H1 (cell line): ENCODE measurements at regions not wholly inside any gene's neighbourhood (a gene's known extent, or its start where the extent isn't known, plus 50 kb on each side); places are given as distances from the start of the nearest gene placed in this dataset.
"Not testable (repeated sequence)": the region's sequence is repeated elsewhere in the genome, so short reads cannot be mapped to it uniquely, and the experiment has no call there.

Experiments
- CTCF ChIA-PET: fragments of 300-600 bp; sonication (Branson Sonifier 250); formaldehyde crosslinking; loops from one replicate; lab custom pipeline; 2021; ENCODE audit not compliant: partially characterized antibody; lab: Charles Lee
- POLR2A ChIA-PET: fragments of 300-600 bp; sonication (Branson Sonifier 250); formaldehyde crosslinking; loops from one replicate; lab custom pipeline; 2021; ENCODE audit warnings: inconsistent platforms; ENCODE audit not compliant: partially characterized antibody; lab: Charles Lee
- DNase-seq, 2 experiments: peaks; one replicate each; pipeline versions ENCODE4 v3.0.0 to v3.0.0-alpha.2; 2010 to 2022; ENCODE audit warnings: low spot score in 2 of 2, low read depth in 1 of 2, mixed read lengths in 1 of 2
- FAIRE-seq: peaks from 2 replicates; lab custom pipeline; 2011; peaks lifted over from hg19 to GRCh38; lab: Jason Lieb, UNC
- H2AFZ ChIP-seq: 2 replicates; pipeline ENCODE4 v1.8.1; 2012; ENCODE audit warnings: low read length, inconsistent platforms
- H2AK5ac ChIP-seq: 2 replicates; pipeline ENCODE4 v1.6.1; 2013; ENCODE audit warnings: low read depth, low read length
- H2BK120ac ChIP-seq: replicated peaks from 2 replicates; pipeline ENCODE3; 2013; ENCODE audit warnings: low read depth, low read length, inconsistent platforms
- H2BK12ac ChIP-seq: 2 replicates; pipeline ENCODE4 v1.6.1; 2013; ENCODE audit warnings: low read depth, low read length
- H2BK15ac ChIP-seq: 2 replicates; pipeline ENCODE4 v1.6.1; 2013; ENCODE audit warnings: low read length
- H2BK20ac ChIP-seq: 2 replicates; pipeline ENCODE4 v1.6.1; 2013; ENCODE audit warnings: low read length
- H2BK5ac ChIP-seq: 2 replicates; pipeline ENCODE4 v1.6.1; 2013; ENCODE audit warnings: low read depth, low read length
- H3K14ac ChIP-seq: 2 replicates; pipeline ENCODE4 v1.6.1; 2013; ENCODE audit warnings: inconsistent platforms; ENCODE audit not compliant: insufficient read length
- H3K18ac ChIP-seq: 2 replicates; pipeline ENCODE4 v1.6.1; 2013; ENCODE audit warnings: low read length; ENCODE audit errors: extremely low read depth
- H3K23ac ChIP-seq: 2 replicates; pipeline ENCODE4 v1.6.1; 2013; ENCODE audit warnings: inconsistent platforms; ENCODE audit not compliant: insufficient read length
- H3K23me2 ChIP-seq: 2 replicates; pipeline ENCODE4 v1.6.1; 2013; ENCODE audit warnings: low read depth, low read length
- H3K27ac ChIP-seq: 2 replicates; pipeline ENCODE4 v1.6.1; 2011; ENCODE audit warnings: low read depth, low read length, inconsistent platforms
- H3K27me3 ChIP-seq, 4 experiments: replicated peaks in 1 of 4; 1 replicate in 1 of 4; 2 replicates in 3 of 4; pipeline versions ENCODE4 v1.6.1 to v1.8.1; 2011 to 2013; ENCODE audit warnings: low read length in 3 of 4, mild to moderate bottlenecking in 3 of 4, inconsistent platforms in 2 of 4, mixed read lengths in 2 of 4, moderate library complexity in 1 of 4; ENCODE audit not compliant: control insufficient read depth in 3 of 4, insufficient read depth in 3 of 4; ENCODE audit errors: extremely low read depth in 1 of 4
- H3K36me3 ChIP-seq, 4 experiments: 2 replicates each; pipeline versions ENCODE4 v1.6.1 to v1.8.1; 2011 to 2013; ENCODE audit warnings: mild to moderate bottlenecking in 4 of 4, low read length in 3 of 4, moderate library complexity in 2 of 4, control low read depth in 1 of 4, inconsistent platforms in 1 of 4; ENCODE audit not compliant: insufficient read depth in 4 of 4, control insufficient read depth in 2 of 4
- H3K4ac ChIP-seq: replicated peaks from 2 replicates; pipeline ENCODE3; 2013; ENCODE audit warnings: low read length, low read depth, mixed read lengths, inconsistent platforms; ENCODE audit not compliant: insufficient read length
- H3K4me1 ChIP-seq, 4 experiments: replicated peaks in 1 of 4; 1 replicate in 1 of 4; 2 replicates in 3 of 4; pipeline versions ENCODE4 v1.6.1 to v1.8.1; 2011 to 2013; ENCODE audit warnings: low read length in 3 of 4, inconsistent platforms in 2 of 4, mixed read lengths in 1 of 4; ENCODE audit not compliant: insufficient read depth in 4 of 4, control insufficient read depth in 3 of 4
- H3K4me2 ChIP-seq, 2 experiments: 2 replicates each; pipeline versions ENCODE4 v1.6.1 to v1.8.1; 2011 to 2013; ENCODE audit warnings: low read depth in 2 of 2, low read length in 2 of 2, control low read depth in 1 of 2, inconsistent platforms in 1 of 2, mild to moderate bottlenecking in 1 of 2; ENCODE audit not compliant: insufficient read depth in 1 of 2
- H3K4me3 ChIP-seq, 4 experiments: fragments of 200-600, 300-600 bp in 1 of 4; sonication (generic), shearing (Covaris generic), sonication (Bioruptor Twin) in 1 of 4; 2 replicates each; pipeline versions ENCODE4 v1.5.1 to v1.8.1; 2011 to 2016; ENCODE audit warnings: low read length in 4 of 4, low read depth in 3 of 4, control low read depth in 2 of 4, inconsistent platforms in 2 of 4, mild to moderate bottlenecking in 2 of 4, mixed read lengths in 1 of 4, moderate library complexity in 1 of 4; ENCODE audit not compliant: insufficient read depth in 2 of 4; ENCODE audit errors: extremely low read depth in 1 of 4
- H3K56ac ChIP-seq: replicated peaks from 2 replicates; pipeline ENCODE3; 2013; ENCODE audit warnings: low read depth, mild to moderate bottlenecking, mixed read lengths, low read length, inconsistent platforms; ENCODE audit not compliant: insufficient read length
- H3K79me1 ChIP-seq: 2 replicates; pipeline ENCODE4 v1.6.1; 2013; ENCODE audit warnings: low read depth, low read length, control low read depth
- H3K79me2 ChIP-seq, 2 experiments: 2 replicates each; pipeline versions ENCODE4 v1.6.1 to v1.8.1; 2012 to 2013; ENCODE audit warnings: low read length in 2 of 2, mild to moderate bottlenecking in 2 of 2, inconsistent platforms in 1 of 2; ENCODE audit not compliant: insufficient read depth in 2 of 2, control insufficient read depth in 1 of 2
- H3K9ac ChIP-seq, 4 experiments: replicated peaks in 1 of 4; 1 replicate in 1 of 4; 2 replicates in 3 of 4; pipeline versions ENCODE4 v1.6.1 to v1.8.1; 2011 to 2013; ENCODE audit warnings: low read depth in 3 of 4, low read length in 3 of 4, control low read depth in 2 of 4, mild to moderate bottlenecking in 2 of 4, moderate library complexity in 2 of 4, inconsistent platforms in 1 of 4; ENCODE audit errors: extremely low read depth in 1 of 4
- H3K9me3 ChIP-seq, 2 experiments: 2 replicates each; pipeline versions ENCODE4 v1.6.1 to v1.8.1; 2012 to 2013; ENCODE audit warnings: mild to moderate bottlenecking in 2 of 2, moderate library complexity in 2 of 2, control low read depth in 1 of 2, inconsistent platforms in 1 of 2, low read depth in 1 of 2, low read length in 1 of 2, mixed read lengths in 1 of 2; ENCODE audit not compliant: insufficient read depth in 2 of 2
- H4K20me1 ChIP-seq, 2 experiments: replicated peaks in 1 of 2; 2 replicates each; pipeline versions ENCODE3 to v1.8.1; 2011 to 2013; ENCODE audit warnings: inconsistent platforms in 2 of 2, low read length in 2 of 2, mild to moderate bottlenecking in 1 of 2; ENCODE audit not compliant: insufficient read depth in 2 of 2, control insufficient read depth in 1 of 2
- H4K5ac ChIP-seq: 2 replicates; pipeline ENCODE4 v1.6.1; 2013; ENCODE audit warnings: low read length, low read depth, mixed read lengths, inconsistent platforms; ENCODE audit not compliant: insufficient read length
- H4K8ac ChIP-seq: 2 replicates; pipeline ENCODE4 v1.8.0; 2013; ENCODE audit warnings: mild to moderate bottlenecking, moderate library complexity, low read length, inconsistent platforms; ENCODE audit not compliant: insufficient read depth; ENCODE audit errors: extremely low read depth
- H4K91ac ChIP-seq: replicated peaks from 2 replicates; pipeline ENCODE3; 2013; ENCODE audit warnings: low read length, mixed read lengths, inconsistent platforms; ENCODE audit not compliant: insufficient read length
- WGBS, 2 experiments: shearing (Covaris generic) in 1 of 2; methylation state at CpG; one replicate each; pipeline versions ENCODE4 v1.1.6 to v1.1.7; 2013 to 2015; ENCODE audit warnings: low lambda C conversion rate in 2 of 2, mixed read lengths in 2 of 2, inconsistent platforms in 1 of 2, low coverage in 1 of 2, missing lambda C conversion rate in 1 of 2; ENCODE audit not compliant: insufficient replicate concordance in 2 of 2, insufficient coverage in 1 of 2, insufficient read length in 1 of 2; ENCODE audit errors: extremely low coverage in 1 of 2, missing lambda C conversion rate in 1 of 2; 5-methylcytosine and 5-hydroxymethylcytosine counted together

GRCh38 chrY:17634484-17634883 is 245.5 kb downstream of the CDY2B start:
- H4K91ac ChIP-seq, H3K4me1 ChIP-seq, H3K27ac ChIP-seq, H3K56ac ChIP-seq, DNase-seq, H3K79me2 ChIP-seq, H3K9me3 ChIP-seq, H4K8ac ChIP-seq, POLR2A ChIA-PET, CTCF ChIA-PET, H2BK120ac ChIP-seq, H2AFZ ChIP-seq, H3K23ac ChIP-seq, H2BK5ac ChIP-seq, H4K20me1 ChIP-seq, H3K14ac ChIP-seq, H3K36me3 ChIP-seq, H2BK15ac ChIP-seq, H3K4ac ChIP-seq, H3K18ac ChIP-seq, H2BK12ac ChIP-seq, H2AK5ac ChIP-seq, H3K9ac ChIP-seq, H2BK20ac ChIP-seq, H3K79me1 ChIP-seq, H4K5ac ChIP-seq, H3K4me3 ChIP-seq, H3K23me2 ChIP-seq, FAIRE-seq, H3K27me3 ChIP-seq, H3K4me2 ChIP-seq: not testable (repeated sequence)
- WGBS, 2 experiments = no CpG with 5 or more reads among the region's 3 CpGs

- H3K27ac ChIP-seq, H3K36me3 ChIP-seq, H2AK5ac ChIP-seq, H2AFZ ChIP-seq, H4K91ac ChIP-seq, H4K5ac ChIP-seq, CTCF ChIA-PET, H3K9ac ChIP-seq, H3K4ac ChIP-seq, H3K23me2 ChIP-seq, H3K4me3 ChIP-seq, H3K14ac ChIP-seq, POLR2A ChIA-PET, H4K20me1 ChIP-seq, H3K27me3 ChIP-seq, H2BK15ac ChIP-seq, FAIRE-seq, H3K79me2 ChIP-seq, DNase-seq, H2BK5ac ChIP-seq, H2BK20ac ChIP-seq, H3K23ac ChIP-seq, H3K4me2 ChIP-seq, H3K9me3 ChIP-seq, H3K18ac ChIP-seq, H2BK12ac ChIP-seq, H3K56ac ChIP-seq, H3K79me1 ChIP-seq, H4K8ac ChIP-seq, H2BK120ac ChIP-seq, H3K4me1 ChIP-seq: not testable (repeated sequence)
- no CpG with 5 or more reads among the region's 8 CpGs for WGBS, 2 experiments
These were observed 268.8 kb downstream of the CDY2B start for GRCh38 chrY:17611256-17611655.
